Stimulated activated CD8-positive, alpha-beta memory T cell treated with anti-CD3 and anti-CD28 coated beads, Interleukin-12 subunit alpha, Interleukin-12 subunit beta, amount 100 ng/mL, for 1 hour (primary cell): ENCODE measurements at regions not wholly inside any gene's neighbourhood (a gene's known extent, or its start where the extent isn't known, plus 50 kb on each side); places are given as distances from the start of the nearest gene placed in this dataset.
"Not testable (repeated sequence)": the region's sequence is repeated elsewhere in the genome, so short reads cannot be mapped to it uniquely, and the experiment has no call there.

Source experiments
- DNase-seq: peaks from one replicate; pipeline ENCODE4 v3.0.0-alpha.2; 2020; ENCODE audit warnings: low read depth

GRCh38 chr17:45649796-45650195, 134.3 kb upstream of the CRHR1 start:
- DNase-seq, result no peak

GRCh38 chr17:45650561-45650960, 133.6 kb upstream of the CRHR1 start:
- no peak for DNase-seq

- DNase-seq, result no peak
These were observed 132.9 kb upstream of the CRHR1 start for GRCh38 chr17:45651145-45651709.

- no peak for DNase-seq
These were observed 130.5 kb upstream of the CRHR1 start for GRCh38 chr17:45653616-45654015.

- no peak for DNase-seq
These were observed 127.5 kb upstream of the CRHR1 start for GRCh38 chr17:45656527-45657181.

GRCh38 chr17:45660474-45660873, 123.6 kb upstream of the CRHR1 start:
- no peak for DNase-seq

GRCh38 chr17:45662432-45662831, 121.7 kb upstream of the CRHR1 start:
- DNase-seq, result no peak

GRCh38 chr17:45663772-45664171, 120.3 kb upstream of the CRHR1 start:
- no peak for DNase-seq

- DNase-seq, result no peak
These were observed 119.2 kb upstream of the CRHR1 start for GRCh38 chr17:45664921-45665320.

- DNase-seq, result no peak
These were observed 118.0 kb upstream of the CRHR1 start for GRCh38 chr17:45666046-45666600.

GRCh38 chr17:45666641-45667040, 117.5 kb upstream of the CRHR1 start:
- no peak for DNase-seq

- no peak for DNase-seq
These were observed 116.4 kb upstream of the CRHR1 start for GRCh38 chr17:45667591-45668171.

- DNase-seq, result no peak
These were observed 115.8 kb upstream of the CRHR1 start for GRCh38 chr17:45668316-45668715.

- DNase-seq, result no peak
These were observed 111.8 kb upstream of the CRHR1 start for GRCh38 chr17:45672301-45672700.

GRCh38 chr17:45672792-45673191, 111.3 kb upstream of the CRHR1 start:
- no peak for DNase-seq

GRCh38 chr17:45673759-45674158, 110.4 kb upstream of the CRHR1 start:
- not testable (repeated sequence) for DNase-seq

GRCh38 chr17:45675012-45675411, 109.1 kb upstream of the CRHR1 start:
- DNase-seq, result no peak

- no peak for DNase-seq
These were observed 108.2 kb upstream of the CRHR1 start for GRCh38 chr17:45675892-45676291.

GRCh38 chr17:45676695-45677094, 107.4 kb upstream of the CRHR1 start:
- no peak for DNase-seq

GRCh38 chr17:45677770-45678169, 106.3 kb upstream of the CRHR1 start:
- no peak for DNase-seq

- DNase-seq, result no peak
These were observed 104.7 kb upstream of the CRHR1 start for GRCh38 chr17:45679426-45679825.

- DNase-seq, result no peak
These were observed 103.8 kb upstream of the CRHR1 start for GRCh38 chr17:45680360-45680759.

- DNase-seq, result no peak
These were observed 102.4 kb upstream of the CRHR1 start for GRCh38 chr17:45681706-45682105.

- no peak for DNase-seq
These were observed 97.9 kb upstream of the CRHR1 start for GRCh38 chr17:45686250-45686649.
